GM19239 (cell line): ENCODE measurements at regions not wholly inside any gene's neighbourhood (a gene's known extent, or its start where the extent isn't known, plus 50 kb on each side); places are given as distances from the start of the nearest gene placed in this dataset.

Experiments
- DNase-seq: peaks from one replicate; pipeline ENCODE4 v3.0.0; 2011; ENCODE audit warnings: low spot score; ENCODE audit not compliant: insufficient read length
- FAIRE-seq: peaks from 2 replicates; lab custom pipeline; 2011; peaks lifted over from hg19 to GRCh38; lab: Jason Lieb, UNC

- DNase-seq, result no peak
- no peak for FAIRE-seq
Measured at GRCh38 chr11:80495116-80495515, 1054.3 kb upstream of the TENM4 start.

- no peak for FAIRE-seq
Measured at GRCh38 chr11:80487952-80488351, 1047.1 kb upstream of the TENM4 start.

GRCh38 chr11:80486678-80487077 is 1045.8 kb upstream of the TENM4 start:
- no peak for FAIRE-seq
- DNase-seq, result no peak

More at GRCh38 chr11:80487952-80488351, 1047.1 kb upstream of the TENM4 start:
- no peak for DNase-seq

GRCh38 chr11:80477178-80477577 is 1036.3 kb upstream of the TENM4 start:
- FAIRE-seq (no peak), DNase-seq (no peak)

- FAIRE-seq, result no peak
- DNase-seq, result no peak
Measured at GRCh38 chr11:80473562-80473961, 1032.7 kb upstream of the TENM4 start.

- no peak for DNase-seq
- no peak for FAIRE-seq
Measured at GRCh38 chr11:80469871-80470270, 1029.0 kb upstream of the TENM4 start.

- FAIRE-seq, result no peak
Measured at GRCh38 chr11:80466570-80466969, 1025.7 kb upstream of the TENM4 start.

GRCh38 chr11:80462211-80462610 is 1021.4 kb upstream of the TENM4 start:
- FAIRE-seq, result no peak
- no peak for DNase-seq

More at GRCh38 chr11:80466570-80466969, 1025.7 kb upstream of the TENM4 start:
- DNase-seq, result no peak

- DNase-seq (no peak), FAIRE-seq (no peak)
Measured at GRCh38 chr11:80458376-80458775, 1017.5 kb upstream of the TENM4 start.

- DNase-seq, result no peak
- no peak for FAIRE-seq
Measured at GRCh38 chr11:80457823-80458222, 1017.0 kb upstream of the TENM4 start.

GRCh38 chr11:80455818-80456217 is 1015.0 kb upstream of the TENM4 start:
- DNase-seq, result no peak
- no peak for FAIRE-seq

GRCh38 chr11:80451105-80451504 is 1010.3 kb upstream of the TENM4 start:
- FAIRE-seq (no peak), DNase-seq (no peak)

GRCh38 chr11:80448709-80449108 is 1007.9 kb upstream of the TENM4 start:
- no peak for FAIRE-seq
- DNase-seq, result no peak

GRCh38 chr11:80443177-80443576 is 1002.3 kb upstream of the TENM4 start:
- DNase-seq (no peak), FAIRE-seq (no peak)

GRCh38 chr11:80441821-80442220 is 1001.0 kb upstream of the TENM4 start:
- DNase-seq (no peak), FAIRE-seq (no peak)

- DNase-seq, result no peak
- FAIRE-seq, result no peak
Measured at GRCh38 chr11:80440835-80441234, 1000.0 kb upstream of the TENM4 start.

GRCh38 chr11:80436547-80436946 is 995.7 kb upstream of the TENM4 start:
- FAIRE-seq (no peak), DNase-seq (no peak)

- no peak for FAIRE-seq
Measured at GRCh38 chr11:80435345-80435744, 994.5 kb upstream of the TENM4 start.

GRCh38 chr11:80432057-80432456 is 991.2 kb upstream of the TENM4 start:
- no peak for FAIRE-seq
- DNase-seq, result no peak

More at GRCh38 chr11:80435345-80435744, 994.5 kb upstream of the TENM4 start:
- DNase-seq, result no peak

GRCh38 chr11:80424012-80424695 is 983.3 kb upstream of the TENM4 start:
- DNase-seq (no peak), FAIRE-seq (no peak)

GRCh38 chr11:80420374-80420773 is 979.5 kb upstream of the TENM4 start:
- FAIRE-seq (no peak), DNase-seq (no peak)

GRCh38 chr11:80417681-80418080 is 976.9 kb upstream of the TENM4 start:
- no peak for FAIRE-seq
- no peak for DNase-seq
